ENCODE measurements at regions not wholly inside any gene's neighbourhood (a gene's known extent, or its start where the extent isn't known, plus 50 kb on each side); places are given as distances from the start of the nearest gene placed in this dataset.
"Not testable (repeated sequence)": the region's sequence is repeated elsewhere in the genome, so short reads cannot be mapped to it uniquely, and the experiment has no call there.

GRCh38 chr17:33945646-33946546 is 309.2 kb upstream of the CCL2 start:
- H3K36me3 ChIP-seq (replicated peaks) = no peaks in the 10 kb centered on the region
- in situ Hi-C loops (cut with MboI; ENCODE audit: low sequenced_read_pairs) = loop anchor here (25.0 kb wide), 1 partner anchor 159 kb away; no protein-coding TSS in a partner anchor
- no peaks in the 10 kb centered on the region for H3K9me3 ChIP-seq
- no peak overlapping the region for H3K4me3 ChIP-seq
- DNase-seq (ENCODE audit: low spot score in 2 of 2) = no peak
- no peaks in the 10 kb centered on the region for H3K4me1 ChIP-seq
- H3K27me3 ChIP-seq (ENCODE audit: low read depth) = no peaks in the 10 kb centered on the region

DNA sequence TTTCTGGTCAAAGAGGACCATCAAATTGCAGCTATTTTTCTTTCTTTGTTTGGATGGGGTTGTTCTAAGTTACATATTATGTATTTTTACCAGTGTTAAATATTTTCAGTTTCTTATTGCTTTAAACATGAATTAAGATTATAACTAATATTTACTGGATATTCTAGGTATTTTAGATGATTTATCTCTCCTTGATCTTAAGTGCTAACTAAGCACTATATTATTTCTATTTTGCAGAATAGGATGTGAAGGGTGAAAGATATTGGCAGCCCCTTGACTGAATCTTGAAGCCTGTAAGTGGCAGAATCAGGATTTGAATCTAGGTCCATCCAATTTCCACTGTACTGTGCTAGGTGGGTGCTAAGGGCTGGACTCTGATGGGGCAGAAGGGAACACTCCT is 307.3 kb upstream of the CCL2 start:
- DNase-seq (ENCODE audit: low spot score in 2 of 2) = no peak
- Histone ChIP-seq H3K36me3 (replicated peaks) (no peaks in the 10 kb centered on the region), H3K4me3 (no peak overlapping the region), H3K27me3 (ENCODE audit: low read depth) (no peaks in the 10 kb centered on the region), H3K4me1 (no peaks in the 10 kb centered on the region), H3K9me3 (no peaks in the 10 kb centered on the region)
- in situ Hi-C loops (cut with MboI; ENCODE audit: low sequenced_read_pairs) = loop anchor here (25.0 kb wide), 1 partner anchor 160 kb away; no protein-coding TSS in a partner anchor

DNA sequence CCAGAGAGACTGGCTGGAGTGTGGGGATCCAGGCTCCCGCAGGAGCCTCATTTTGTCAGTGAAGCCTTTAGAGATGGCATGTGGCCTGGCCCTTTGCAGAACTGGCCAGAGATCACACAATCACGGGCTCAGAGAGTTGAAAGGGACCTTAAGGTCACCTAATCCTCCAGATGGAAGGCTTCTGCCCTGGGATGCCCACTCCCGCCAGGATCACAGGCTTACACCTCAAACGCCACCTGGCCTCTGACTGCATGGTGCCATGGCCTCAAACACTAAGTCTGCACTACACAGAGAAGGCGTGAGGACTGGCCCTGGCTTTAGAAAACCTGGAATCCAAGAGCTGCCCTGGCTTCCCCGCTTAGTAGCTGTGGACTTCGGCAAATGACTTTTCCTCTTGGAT is 306.8 kb upstream of the CCL2 start:
- Histone ChIP-seq H3K4me3 (no peak overlapping the region), H3K9me3 (no peaks in the 10 kb centered on the region), H3K27me3 (ENCODE audit: low read depth) (no peaks in the 10 kb centered on the region), H3K4me1 (no peaks in the 10 kb centered on the region), H3K36me3 (replicated peaks) (no peaks in the 10 kb centered on the region)
- DNase-seq (ENCODE audit: low spot score in 2 of 2) = no peak
- in situ Hi-C loops (cut with MboI; ENCODE audit: low sequenced_read_pairs) = loop anchor here (25.0 kb wide), 1 partner anchor 161 kb away; no protein-coding TSS in a partner anchor

- no peaks in the 10 kb centered on the region for H3K27me3 ChIP-seq (ENCODE audit: low read depth)
- DNase-seq (ENCODE audit: low spot score in 2 of 2) = peak in 1 of 2 experiments; percentile 25
- no peaks in the 10 kb centered on the region for H3K9me3 ChIP-seq
- no peak overlapping the region for H3K4me3 ChIP-seq
- H3K4me1 ChIP-seq = no peaks in the 10 kb centered on the region
- no peaks in the 10 kb centered on the region for H3K36me3 ChIP-seq (replicated peaks)
- in situ Hi-C loops (cut with MboI; ENCODE audit: low sequenced_read_pairs) = loop anchor here (25.0 kb wide), 1 partner anchor 162 kb away; no protein-coding TSS in a partner anchor
Observed at GRCh38 chr17:33949100-33949499, 306.0 kb upstream of the CCL2 start.

DNA sequence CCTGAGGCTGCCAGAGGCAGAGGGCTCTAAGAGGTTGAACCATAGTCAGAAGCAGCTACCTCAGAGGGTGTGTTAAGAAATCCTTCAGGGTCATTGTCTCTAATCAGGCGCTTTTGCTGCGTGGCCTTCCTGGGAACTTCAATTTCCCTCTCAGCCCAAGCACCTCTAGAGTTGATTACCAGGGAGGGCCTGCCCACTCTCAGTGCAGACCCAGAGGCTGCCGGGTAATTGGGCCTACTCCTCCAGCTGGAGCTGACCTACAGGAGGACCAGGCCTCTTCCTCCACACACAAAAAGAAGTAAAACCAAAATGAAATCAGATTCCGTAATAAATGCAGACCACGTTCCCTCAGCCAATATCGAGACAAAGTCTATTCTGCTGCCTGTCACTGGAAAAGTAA is 305.0 kb upstream of the CCL2 start:
- DNase-seq (ENCODE audit: low spot score in 2 of 2) = no peak
- in situ Hi-C loops (cut with MboI; ENCODE audit: low sequenced_read_pairs) = no loop called here
- Histone ChIP-seq H3K36me3 (replicated peaks) (no peaks in the 10 kb centered on the region), H3K4me1 (no peaks in the 10 kb centered on the region), H3K27me3 (ENCODE audit: low read depth) (no peaks in the 10 kb centered on the region), H3K4me3 (no peak overlapping the region), H3K9me3 (no peaks in the 10 kb centered on the region)

GRCh38 chr17:33952425-33952824 is 302.7 kb upstream of the CCL2 start:
- Histone ChIP-seq H3K4me3 (no peak overlapping the region), H3K9me3 (no peaks in the 10 kb centered on the region), H3K36me3 (replicated peaks) (no peaks in the 10 kb centered on the region), H3K27me3 (ENCODE audit: low read depth) (no peaks in the 10 kb centered on the region), H3K4me1 (no peaks in the 10 kb centered on the region)
- in situ Hi-C loops (cut with MboI; ENCODE audit: low sequenced_read_pairs) = no loop called here
- DNase-seq (ENCODE audit: low spot score in 2 of 2) = no peak

DNA sequence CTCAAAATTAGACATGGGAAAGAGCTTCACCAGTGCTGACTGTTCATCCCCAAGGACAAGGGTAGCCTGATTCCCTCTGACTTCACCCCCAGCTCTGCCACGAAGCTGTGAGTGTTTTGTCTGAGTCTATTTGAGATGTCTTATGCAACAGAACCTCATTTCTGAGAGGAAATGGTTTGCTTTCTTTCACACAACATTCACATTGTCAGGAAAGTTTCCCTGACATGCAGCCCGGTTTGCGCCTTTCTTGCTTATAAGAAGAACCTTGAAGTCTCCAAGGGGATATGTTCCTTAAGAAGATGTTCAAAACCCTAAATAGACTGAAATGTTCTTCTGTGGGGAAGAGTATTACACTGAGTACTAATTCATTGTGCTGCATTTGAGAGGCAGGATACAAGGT is 300.5 kb upstream of the CCL2 start:
- H3K27me3 ChIP-seq (ENCODE audit: low read depth) = no peaks in the 10 kb centered on the region
- no peak overlapping the region for H3K4me3 ChIP-seq
- H3K4me1 ChIP-seq = no peaks in the 10 kb centered on the region
- in situ Hi-C loops (cut with MboI; ENCODE audit: low sequenced_read_pairs) = no loop called here
- no peaks in the 10 kb centered on the region for H3K9me3 ChIP-seq
- DNase-seq (ENCODE audit: low spot score in 2 of 2) = no peak
- no peaks in the 10 kb centered on the region for H3K36me3 ChIP-seq (replicated peaks)

GRCh38 chr17:33955461-33955860 is 299.6 kb upstream of the CCL2 start:
- H3K9me3 ChIP-seq = no peaks in the 10 kb centered on the region
- no peaks in the 10 kb centered on the region for H3K27me3 ChIP-seq (ENCODE audit: low read depth)
- no peak overlapping the region for H3K4me3 ChIP-seq
- H3K36me3 ChIP-seq (replicated peaks) = no peaks in the 10 kb centered on the region
- in situ Hi-C loops (cut with MboI; ENCODE audit: low sequenced_read_pairs) = no loop called here
- no peaks in the 10 kb centered on the region for H3K4me1 ChIP-seq
- no peak for DNase-seq (ENCODE audit: low spot score in 2 of 2)

GRCh38 chr17:33959098-33959497 is 296.0 kb upstream of the CCL2 start:
- DNase-seq (ENCODE audit: low spot score in 2 of 2); H3K9me3 ChIP-seq; H3K36me3 ChIP-seq (replicated peaks); in situ Hi-C loops (cut with MboI; ENCODE audit: low sequenced_read_pairs); H3K4me1 ChIP-seq; H3K4me3 ChIP-seq; H3K27me3 ChIP-seq (ENCODE audit: low read depth): not testable (repeated sequence)

DNA sequence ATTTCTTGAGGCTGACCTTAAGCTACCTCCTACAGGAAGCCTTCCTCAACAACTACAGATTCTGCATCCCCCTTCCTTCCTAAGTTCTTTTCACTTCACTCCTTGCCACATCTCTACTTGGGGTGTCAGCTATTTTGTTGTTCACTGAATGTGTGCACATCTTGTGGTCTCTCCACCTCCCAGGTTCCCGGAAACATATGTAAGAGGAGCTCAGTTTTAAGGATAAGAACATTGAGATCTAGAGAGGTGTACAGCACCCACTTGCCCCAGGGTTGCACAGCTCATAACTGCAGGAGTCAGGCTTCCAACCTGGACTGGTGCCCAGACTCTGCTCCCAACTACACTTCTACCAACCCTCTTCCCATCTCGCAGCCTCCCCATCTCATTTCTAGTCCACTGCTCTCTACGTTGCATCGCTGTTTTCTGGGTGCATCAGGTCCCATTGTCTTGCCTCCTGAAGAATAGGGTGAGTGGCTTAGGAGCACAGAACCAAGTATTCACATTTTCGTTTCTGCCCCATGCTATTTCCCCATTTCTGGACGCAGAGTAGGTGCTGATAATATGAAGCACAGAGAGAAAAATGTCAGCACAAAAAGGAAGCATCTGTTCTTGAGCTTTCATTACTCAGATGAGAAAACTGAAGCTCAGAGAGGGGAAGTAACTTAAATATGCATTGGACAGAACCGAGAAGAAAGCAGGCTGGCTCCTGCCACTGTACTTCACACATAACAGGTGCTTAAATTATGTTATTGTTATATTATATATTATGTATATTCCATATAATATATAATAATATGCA is 292.0 kb upstream of the CCL2 start:
- Histone ChIP-seq H3K4me3 (no peak overlapping the region), H3K36me3 (replicated peaks) (no peaks in the 10 kb centered on the region), H3K4me1 (no peaks in the 10 kb centered on the region), H3K27me3 (ENCODE audit: low read depth) (no peaks in the 10 kb centered on the region), H3K9me3 (no peaks in the 10 kb centered on the region)
- in situ Hi-C loops (cut with MboI; ENCODE audit: low sequenced_read_pairs) = no loop called here
- no peak for DNase-seq (ENCODE audit: low spot score in 2 of 2)

DNA sequence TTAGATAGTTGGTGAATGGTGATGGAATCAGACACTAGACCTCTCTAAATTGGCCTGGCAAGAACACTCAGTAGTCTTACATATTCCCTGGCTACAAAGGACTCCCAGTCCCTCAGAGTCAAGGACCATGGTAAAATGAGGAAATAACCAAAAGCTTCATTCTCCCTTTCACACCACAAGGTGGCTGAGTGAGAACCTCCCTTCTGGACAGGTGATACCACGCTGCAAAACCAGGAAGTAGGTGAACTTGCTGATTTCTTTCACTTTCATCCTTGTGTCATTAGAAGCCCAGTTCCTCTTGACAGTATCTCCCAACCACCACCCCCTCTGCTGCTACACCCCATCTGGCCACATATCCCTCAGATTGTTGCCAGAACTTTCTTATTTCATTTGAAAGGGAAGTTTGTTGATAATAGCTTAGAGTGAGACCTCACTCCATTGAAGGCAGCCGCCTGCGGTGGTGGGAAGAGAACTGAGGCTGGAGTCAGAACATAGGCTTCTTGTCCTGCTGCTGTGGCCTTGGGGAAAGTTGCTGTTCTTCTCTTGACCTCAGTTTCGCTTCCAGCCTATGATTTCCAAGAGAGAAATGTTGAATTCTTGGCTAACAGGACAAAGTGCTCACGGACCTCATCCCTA is 290.6 kb upstream of the CCL2 start:
- H3K36me3 ChIP-seq (replicated peaks) = no peaks in the 10 kb centered on the region
- in situ Hi-C loops (cut with MboI; ENCODE audit: low sequenced_read_pairs) = no loop called here
- H3K27me3 ChIP-seq (ENCODE audit: low read depth) = no peaks in the 10 kb centered on the region
- no peak for DNase-seq (ENCODE audit: low spot score in 2 of 2)
- H3K9me3 ChIP-seq = no peaks in the 10 kb centered on the region
- H3K4me3 ChIP-seq = no peak overlapping the region
- H3K4me1 ChIP-seq = no peaks in the 10 kb centered on the region

- Histone ChIP-seq H3K36me3 (replicated peaks) (no peaks in the 10 kb centered on the region), H3K4me3 (no peak overlapping the region), H3K27me3 (ENCODE audit: low read depth) (no peaks in the 10 kb centered on the region), H3K4me1 (no peaks in the 10 kb centered on the region), H3K9me3 (no peaks in the 10 kb centered on the region)
- DNase-seq (ENCODE audit: low spot score in 2 of 2) = no peak
- in situ Hi-C loops (cut with MboI; ENCODE audit: low sequenced_read_pairs) = no loop called here
Observed at GRCh38 chr17:33966410-33967059, 288.6 kb upstream of the CCL2 start.

GRCh38 chr17:33967608-33968349 is 287.3 kb upstream of the CCL2 start:
- Histone ChIP-seq H3K9me3 (no peaks in the 10 kb centered on the region), H3K4me3 (no peak overlapping the region)
- DNase-seq (ENCODE audit: low spot score in 2 of 2) = no peak

More at GRCh38 chr17:33967608-33968349, 287.3 kb upstream of the CCL2 start:
- Histone ChIP-seq H3K4me1 (no peaks in the 10 kb centered on the region), H3K27me3 (ENCODE audit: low read depth) (no peaks in the 10 kb centered on the region), H3K36me3 (replicated peaks) (no peaks in the 10 kb centered on the region)
- in situ Hi-C loops (cut with MboI; ENCODE audit: low sequenced_read_pairs) = no loop called here

Data from HAP-1 (cell line).